ENCODE measurements at regions not wholly inside any gene's neighbourhood (a gene's known extent, or its start where the extent isn't known, plus 50 kb on each side); places are given as distances from the start of the nearest gene placed in this dataset.

DNA sequence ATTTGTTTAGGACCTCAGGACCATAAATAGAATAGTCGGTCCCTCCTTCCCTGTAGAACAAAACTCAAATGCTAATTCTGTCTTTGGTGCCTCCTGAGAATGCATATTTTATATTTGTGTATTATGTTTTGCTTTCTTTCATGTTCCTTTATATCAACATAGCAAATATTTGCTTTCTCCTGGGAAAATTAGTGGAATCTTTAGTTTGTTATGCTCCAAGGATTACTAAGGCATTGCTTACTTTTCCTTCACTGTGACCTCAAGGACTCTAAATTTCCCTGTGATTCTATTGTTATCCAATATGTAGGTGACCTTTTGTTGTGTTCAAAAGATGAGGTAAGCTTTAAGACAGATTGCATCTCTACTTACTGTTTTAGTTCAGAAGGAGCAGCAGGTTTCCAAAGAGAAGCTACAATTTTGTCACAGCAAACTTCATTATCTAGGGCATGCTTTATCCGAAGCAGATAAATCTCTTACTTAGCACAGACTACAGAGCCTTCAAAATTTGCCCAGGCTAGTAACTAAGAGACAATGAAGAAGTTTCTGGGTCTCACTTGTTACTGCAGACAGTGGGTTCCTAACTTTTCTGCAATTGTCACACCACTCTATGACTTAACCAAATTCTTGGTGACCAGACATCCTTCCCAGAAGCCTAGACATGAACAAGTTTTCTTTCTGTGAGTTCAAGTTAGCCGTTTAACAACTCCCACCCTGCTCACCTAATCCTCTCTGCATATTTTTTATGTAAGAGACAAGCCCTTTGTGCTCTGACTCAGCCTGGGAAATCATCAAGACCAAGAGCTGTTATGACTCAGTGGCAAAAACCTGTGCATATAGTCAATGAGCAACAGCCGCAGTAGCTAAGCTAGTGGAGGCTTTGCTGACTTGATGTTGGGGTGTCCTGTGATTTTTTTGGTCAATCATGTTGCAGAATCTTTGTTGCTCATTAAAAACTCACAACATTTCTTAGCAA, 378.8 kb downstream of the QKI start:
- TF ChIP-seq POLR2A (IDR thresholded peaks at IDR 0.05) = no peak
- TF ChIP-seq, protein P1, sequence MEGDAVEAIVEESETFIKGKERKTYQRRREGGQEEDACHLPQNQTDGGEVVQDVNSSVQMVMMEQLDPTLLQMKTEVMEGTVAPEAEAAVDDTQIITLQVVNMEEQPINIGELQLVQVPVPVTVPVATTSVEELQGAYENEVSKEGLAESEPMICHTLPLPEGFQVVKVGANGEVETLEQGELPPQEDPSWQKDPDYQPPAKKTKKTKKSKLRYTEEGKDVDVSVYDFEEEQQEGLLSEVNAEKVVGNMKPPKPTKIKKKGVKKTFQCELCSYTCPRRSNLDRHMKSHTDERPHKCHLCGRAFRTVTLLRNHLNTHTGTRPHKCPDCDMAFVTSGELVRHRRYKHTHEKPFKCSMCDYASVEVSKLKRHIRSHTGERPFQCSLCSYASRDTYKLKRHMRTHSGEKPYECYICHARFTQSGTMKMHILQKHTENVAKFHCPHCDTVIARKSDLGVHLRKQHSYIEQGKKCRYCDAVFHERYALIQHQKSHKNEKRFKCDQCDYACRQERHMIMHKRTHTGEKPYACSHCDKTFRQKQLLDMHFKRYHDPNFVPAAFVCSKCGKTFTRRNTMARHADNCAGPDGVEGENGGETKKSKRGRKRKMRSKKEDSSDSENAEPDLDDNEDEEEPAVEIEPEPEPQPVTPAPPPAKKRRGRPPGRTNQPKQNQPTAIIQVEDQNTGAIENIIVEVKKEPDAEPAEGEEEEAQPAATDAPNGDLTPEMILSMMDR (IDR thresholded peaks at IDR 0.05) = no peak
- TF ChIP-seq POLR2AphosphoS5 (IDR thresholded peaks at IDR 0.05; ENCODE audit: insufficient read depth in 1 of 2, low read depth in 1 of 2) = no peak
